DMS 273 treated with DMSO at 0.1 percent for 48 hours (cell line): ENCODE measurements at regions not wholly inside any gene's neighbourhood (a gene's known extent, or its start where the extent isn't known, plus 50 kb on each side); places are given as distances from the start of the nearest gene placed in this dataset.
"Not testable (repeated sequence)": the region's sequence is repeated elsewhere in the genome, so short reads cannot be mapped to it uniquely, and the experiment has no call there.

ENCODE experiments used
- DNase-seq: peaks from one replicate; lab custom pipeline; 2025; lab: John Stamatoyannopoulos, UW

DNA sequence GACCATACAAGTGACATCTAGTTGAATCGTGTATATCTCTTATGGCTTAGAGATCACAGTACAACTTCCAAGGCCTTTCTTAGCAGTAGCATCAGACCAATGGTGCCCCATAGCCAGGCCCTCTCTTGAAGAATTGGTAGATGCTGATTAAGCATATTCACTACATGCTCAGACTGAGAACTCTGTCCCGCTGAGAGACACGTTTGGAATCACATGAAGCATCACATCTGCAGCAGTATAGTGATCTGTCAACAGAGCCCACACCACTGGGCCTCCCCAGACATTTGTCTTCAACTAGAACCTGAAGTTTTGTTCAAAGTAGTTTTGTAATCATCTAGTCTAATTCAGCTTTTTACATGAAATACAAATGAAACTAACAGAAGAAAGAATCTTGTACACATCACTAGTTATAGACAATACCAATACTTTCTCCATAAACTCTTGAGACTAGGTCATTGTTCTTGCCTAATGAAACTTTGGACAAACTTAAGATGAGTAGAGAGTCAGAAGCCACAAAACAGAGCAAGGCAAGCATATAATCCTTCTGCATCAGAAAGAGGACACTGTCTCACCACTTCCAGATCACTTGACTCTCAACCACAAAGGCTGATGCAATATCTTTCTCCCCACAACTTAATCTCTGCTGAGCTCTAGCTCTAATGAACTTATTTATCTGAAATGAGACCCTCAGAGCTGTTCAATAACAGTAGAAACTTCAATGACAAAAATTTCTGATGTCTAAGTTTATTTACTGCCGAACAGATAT, 182.7 kb downstream of the TBX18 start:
- no peak for DNase-seq

DNA sequence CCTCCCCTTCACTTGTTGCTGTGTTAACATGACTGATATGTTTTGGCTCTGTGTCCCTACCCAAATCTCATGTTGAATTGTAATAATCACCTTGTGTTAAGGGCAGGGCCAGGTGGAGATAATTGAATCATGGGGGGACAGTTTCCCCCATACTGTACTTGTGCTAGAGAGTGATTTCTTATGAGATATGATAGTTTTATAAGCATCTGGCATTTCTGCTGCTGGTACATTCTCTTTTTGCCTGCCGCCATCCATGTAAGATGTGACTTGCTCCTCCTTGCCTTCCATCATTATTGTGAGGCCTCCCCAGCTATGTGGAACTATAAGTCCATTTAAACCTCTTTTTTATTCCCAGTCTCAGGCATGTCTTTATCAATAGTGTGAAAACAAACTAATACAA, 185.0 kb downstream of the TBX18 start:
- DNase-seq = no peak

DNA sequence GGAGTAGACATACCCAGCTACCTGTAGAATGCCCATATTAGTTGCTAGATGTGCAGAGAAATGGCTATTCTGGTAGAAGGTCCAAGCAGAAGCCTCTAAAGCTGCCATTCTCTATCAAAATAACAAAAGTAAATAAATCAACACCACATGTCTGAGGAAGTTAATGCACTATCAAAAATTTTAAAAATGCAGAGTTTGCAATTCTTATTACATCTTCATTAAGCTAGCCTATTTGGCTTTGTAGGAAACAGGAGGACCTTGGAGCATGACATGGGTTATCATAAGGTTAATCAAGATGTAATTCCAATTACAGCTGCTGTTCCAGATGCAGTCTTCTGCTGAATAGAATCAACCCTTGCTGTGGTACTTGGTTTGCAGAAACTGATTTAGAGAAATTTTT, 188.4 kb downstream of the TBX18 start:
- no peak for DNase-seq

DNA sequence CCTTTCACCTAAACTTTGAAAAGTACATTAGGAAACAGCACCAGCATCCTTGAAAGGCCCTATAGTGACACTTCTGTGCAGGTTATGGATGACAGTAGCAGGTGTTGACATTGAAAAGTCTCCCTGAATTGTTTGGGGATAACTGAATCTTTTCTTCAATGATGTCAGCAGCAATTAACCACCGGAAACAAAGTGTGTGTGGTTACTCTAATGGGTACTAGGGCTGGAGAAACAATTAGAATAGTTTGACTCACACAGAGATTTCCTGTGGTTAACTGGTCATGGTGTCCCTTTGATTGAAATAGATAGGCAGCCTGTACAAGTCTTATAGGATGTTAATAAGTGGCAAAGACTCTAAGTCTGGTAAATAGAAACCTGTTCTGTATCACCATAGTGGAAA, 189.1 kb downstream of the TBX18 start:
- DNase-seq = no peak

DNA sequence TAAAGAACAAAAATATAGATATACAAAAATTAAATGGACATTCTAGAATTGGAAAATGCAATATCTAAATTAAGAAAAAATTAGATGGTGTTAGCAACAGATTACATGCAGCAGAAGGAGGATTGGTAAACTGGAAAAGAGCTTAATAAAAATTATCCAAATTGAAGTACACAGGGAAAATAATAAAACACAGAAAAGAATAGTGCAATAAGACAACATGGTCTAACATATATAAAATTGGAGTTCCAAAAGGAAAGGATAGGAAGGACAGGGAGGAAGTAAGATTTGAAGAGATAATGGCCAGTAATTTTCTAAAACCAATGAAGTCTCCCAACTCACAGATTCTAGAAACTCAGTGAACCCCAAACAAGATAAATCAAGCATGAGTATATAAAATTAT, 194.5 kb downstream of the TBX18 start:
- DNase-seq = no peak

DNA sequence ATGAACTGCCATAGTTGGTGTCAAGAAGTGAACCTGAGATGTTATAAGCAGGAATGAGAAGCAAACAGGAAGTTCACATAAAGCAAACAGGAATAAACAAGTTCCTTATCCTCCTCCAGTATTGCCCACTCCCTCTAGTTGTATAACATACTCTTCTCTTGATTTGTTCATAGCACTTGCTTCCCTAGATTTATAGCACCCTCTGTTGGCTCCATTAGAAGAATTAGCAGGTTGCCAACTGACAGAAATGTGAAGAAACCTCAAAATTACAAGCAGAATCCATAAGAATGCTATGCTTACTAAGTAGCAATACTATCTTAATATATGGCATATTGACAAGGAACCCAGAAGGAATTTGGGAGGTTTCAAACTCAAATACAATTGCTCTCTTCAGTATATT, 195.4 kb downstream of the TBX18 start:
- no peak for DNase-seq

DNA sequence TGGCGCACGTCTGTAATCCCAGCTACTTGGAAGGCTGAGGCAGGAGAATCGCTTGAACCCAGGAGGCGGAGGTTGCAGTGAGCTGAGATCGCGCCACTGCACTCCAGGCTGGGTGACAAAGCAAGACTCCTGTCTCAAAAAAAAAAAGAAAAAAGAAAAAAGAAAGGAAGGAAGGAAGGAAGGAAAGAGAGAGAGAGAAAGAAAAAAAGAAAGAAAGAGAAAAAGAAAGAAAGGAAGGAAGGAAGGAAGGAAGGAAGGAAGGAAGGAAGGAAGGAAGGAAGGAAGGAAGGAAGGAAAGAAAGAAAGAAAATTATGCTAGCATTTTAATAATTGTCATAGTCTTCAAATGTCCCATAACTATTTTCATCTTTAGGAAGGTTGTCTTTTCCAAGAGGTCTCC, 198.7 kb downstream of the TBX18 start:
- DNase-seq = not testable (repeated sequence)

DNA sequence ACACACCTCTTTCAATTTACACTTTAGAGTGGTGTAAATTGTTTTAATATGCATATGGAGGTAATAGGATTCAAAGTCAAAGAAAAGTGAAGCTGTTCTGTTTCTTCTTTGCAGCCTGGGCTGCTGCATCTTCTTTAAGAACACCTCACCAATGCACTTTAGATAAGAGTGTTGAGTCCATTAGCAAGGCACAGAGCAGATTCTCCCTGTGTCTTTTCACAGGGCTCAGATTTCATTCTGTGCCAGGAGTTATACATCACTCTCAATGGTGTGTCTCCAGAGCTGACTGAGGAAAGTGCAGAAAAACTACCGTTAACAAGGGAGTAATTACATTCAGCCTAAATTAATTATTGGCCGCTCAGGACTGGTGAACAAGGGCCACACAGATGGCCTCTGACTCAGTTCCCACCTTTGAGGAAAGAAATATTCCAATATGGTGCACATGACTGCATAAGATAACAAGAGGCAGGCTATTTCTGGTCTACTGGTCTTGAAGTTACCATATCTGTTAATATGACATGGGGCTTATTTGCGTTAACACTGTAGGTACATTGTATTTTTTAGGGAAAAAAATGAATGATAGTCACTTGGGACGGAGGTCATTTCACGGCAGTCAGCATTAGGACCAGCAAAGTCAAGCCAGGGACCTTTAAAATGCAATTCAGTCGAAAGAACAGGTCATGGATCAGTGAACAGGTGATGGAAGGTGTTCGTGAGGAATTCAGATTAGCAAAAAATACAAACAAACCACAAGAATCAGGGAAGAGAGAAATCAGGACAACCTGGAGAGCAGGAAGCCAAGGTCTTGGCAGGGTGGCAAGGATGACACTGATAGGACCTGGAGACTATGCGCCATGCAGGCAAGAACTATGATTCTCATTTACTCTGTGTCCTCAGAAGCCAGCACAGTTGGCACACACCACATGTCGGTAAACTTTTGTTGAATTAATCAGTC, 203.7 kb downstream of the TBX18 start:
- no peak for DNase-seq

DNA sequence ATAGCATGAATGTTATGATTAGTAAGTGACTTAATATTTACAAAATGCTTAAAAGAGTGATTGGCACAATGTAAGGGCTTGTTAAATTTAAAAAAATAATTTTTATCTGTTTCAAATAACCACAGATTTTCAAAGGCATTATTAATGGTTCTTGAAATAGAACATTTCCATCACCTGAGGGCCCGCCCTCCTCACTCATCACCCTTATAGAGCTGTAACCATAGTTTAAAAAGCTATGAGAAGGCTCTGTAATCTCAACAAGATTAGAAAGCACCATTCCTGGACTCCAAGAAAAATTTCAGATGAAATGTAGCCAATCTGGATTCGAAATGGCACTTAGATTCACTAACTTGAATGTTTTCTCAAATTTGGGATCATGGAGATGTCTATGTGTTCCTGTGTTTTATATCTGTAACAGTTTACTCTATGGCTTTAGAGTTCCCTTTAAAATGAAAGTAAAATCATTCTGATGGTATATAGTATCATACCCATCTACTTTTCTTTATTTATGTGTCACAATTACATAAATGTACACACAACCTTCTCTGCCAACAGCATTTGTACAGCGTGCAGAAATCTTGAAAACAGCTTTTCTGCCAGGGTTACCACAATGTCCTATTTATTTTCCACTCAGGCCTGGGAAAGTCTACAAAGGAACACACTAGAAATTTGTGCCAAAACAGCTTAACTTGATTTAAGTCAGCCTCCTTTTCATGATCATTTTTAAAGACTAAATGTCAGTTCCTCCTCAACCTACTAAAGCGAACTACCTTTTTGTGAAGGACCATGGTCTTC, 207.7 kb downstream of the TBX18 start:
- no peak for DNase-seq

DNA sequence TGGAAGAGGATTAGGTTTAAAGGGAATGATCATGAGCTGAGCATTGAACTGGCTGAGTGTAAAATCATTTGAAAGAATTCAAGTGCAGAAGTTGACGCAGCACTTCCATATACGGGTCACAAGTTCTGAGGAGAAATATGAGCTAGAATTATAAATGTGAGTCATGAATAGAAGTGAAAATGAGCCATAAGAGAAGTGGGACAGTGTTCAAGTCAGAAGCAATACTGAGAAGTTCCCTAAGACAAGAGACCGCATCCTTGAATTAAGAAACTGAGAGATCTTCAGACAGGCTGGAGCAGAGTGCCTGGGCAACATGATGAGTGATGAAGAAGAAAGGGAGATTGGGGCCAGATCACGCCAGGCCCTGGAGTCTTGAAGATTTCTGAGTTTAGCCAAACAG, 209.7 kb downstream of the TBX18 start:
- DNase-seq = no peak

DNA sequence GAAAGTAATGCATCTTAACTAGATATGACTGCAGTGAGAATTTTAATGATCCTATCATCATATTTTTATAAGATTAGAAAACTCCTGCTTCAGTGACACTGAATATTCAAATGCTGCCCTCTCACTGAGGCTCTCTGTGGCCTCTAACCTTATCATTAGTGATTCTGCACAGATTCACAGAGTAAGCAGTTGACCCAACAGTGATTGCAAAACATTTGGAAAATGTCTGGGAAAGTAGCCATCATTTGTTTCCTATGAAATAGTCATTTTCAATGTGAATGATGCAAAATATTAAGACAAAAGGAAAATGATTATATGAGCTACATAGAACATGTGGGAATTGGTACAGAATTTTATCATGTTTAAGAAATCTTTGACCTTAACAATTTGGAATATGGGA, 210.3 kb downstream of the TBX18 start:
- no peak for DNase-seq

DNA sequence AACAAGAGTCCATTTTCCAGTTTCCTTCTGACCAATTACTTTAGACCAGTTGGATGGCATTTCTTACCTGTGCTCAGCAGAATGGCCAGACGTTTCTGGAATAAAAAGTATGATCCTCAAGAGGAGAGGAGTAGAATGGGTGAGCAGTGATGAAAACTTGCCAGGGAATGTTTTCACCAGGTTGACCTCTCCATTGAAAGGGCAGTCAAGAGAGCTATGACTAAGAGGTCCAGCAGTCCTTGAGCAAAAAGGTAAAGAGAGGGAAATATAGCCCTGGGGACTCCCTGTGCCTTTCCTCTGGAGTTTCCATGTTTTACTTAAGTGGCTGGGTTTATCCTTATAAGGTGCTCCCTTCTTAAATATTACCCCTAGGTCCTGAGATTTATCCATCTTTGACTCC, 210.9 kb downstream of the TBX18 start:
- no peak for DNase-seq

DNA sequence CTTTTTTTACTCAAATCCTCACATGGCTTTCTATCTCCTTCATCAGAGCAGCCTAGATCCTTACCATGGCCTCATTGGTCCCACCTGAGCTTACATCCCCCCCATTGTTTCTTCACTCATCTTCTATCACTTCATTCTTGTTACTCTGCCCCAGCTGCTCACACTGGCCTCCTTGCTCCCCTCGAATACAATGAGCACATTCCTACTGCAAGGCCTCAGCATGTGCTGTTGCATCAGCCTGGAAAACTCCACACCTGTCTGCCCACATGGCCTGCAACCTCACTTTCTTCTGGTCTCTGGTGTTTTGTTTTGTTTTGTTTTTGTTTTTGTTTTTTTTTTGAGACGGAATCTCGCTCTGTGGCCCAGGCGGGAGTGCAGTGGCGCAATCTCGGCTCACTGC, 212.6 kb downstream of the TBX18 start:
- no peak for DNase-seq

DNA sequence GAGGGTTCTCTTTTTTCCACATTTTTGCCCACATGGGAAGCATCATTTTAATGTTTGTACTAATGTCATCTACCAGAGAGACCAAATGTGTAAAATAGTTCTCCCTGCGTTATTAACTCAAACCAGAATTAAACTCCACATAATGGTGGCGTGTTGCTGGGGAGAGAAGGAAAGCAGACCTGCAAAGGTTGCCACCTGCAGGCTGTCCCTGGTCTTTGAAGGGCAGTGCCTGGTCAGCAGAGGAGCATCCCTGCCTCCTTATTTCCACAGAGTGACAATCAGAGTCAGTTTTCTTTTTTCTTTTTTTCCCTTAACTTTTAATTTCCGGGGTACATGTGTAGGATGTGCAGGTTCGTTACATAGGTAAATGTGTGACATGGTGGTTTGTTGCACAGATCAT, 214.5 kb downstream of the TBX18 start:
- DNase-seq = no peak

DNA sequence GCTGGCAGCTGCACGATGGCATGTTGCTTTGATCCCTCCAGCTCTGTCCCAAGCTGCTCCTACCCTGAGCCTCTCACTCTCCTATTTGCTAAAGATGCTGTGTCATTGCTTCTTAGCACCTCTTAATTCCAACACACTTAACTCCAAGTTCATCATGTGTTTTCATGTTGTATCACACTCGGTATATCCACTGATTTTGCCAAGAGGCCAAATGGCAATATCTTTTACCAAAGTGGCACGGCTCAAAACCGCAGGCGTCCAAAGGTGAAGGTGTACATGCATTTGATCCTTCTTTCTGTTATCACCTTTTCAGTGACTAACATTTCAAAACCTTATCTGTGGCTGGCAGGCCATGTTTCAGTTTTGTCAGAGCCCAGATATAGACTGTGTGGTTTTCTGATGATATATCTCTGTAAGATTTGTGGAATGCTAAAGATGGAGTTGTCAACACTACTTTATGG, 217.0 kb downstream of the TBX18 start:
- no peak for DNase-seq

DNA sequence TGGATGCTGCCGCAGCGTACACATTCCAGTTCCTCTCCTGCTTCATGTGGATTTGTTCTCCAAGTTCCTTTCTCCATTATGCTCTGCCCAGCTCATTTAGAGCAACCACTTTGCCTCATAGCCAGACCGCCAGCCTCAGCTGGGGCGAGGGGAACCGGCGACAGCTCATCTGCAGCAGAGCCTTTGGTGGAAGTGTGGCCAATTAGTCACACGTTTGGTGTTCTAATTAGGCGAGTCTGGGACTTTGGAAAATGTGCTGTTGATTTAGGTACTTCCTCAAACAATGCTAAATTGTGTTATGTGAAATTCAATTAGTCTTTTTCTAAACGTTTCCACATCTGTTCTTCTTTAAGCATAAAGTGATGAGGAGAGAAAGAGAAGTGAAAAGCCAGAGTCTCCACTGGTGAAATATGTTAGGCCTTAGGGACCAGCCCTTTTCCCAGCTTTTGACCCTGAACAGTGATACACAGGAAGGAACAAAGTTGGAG, 217.9 kb downstream of the TBX18 start:
- no peak for DNase-seq

DNA sequence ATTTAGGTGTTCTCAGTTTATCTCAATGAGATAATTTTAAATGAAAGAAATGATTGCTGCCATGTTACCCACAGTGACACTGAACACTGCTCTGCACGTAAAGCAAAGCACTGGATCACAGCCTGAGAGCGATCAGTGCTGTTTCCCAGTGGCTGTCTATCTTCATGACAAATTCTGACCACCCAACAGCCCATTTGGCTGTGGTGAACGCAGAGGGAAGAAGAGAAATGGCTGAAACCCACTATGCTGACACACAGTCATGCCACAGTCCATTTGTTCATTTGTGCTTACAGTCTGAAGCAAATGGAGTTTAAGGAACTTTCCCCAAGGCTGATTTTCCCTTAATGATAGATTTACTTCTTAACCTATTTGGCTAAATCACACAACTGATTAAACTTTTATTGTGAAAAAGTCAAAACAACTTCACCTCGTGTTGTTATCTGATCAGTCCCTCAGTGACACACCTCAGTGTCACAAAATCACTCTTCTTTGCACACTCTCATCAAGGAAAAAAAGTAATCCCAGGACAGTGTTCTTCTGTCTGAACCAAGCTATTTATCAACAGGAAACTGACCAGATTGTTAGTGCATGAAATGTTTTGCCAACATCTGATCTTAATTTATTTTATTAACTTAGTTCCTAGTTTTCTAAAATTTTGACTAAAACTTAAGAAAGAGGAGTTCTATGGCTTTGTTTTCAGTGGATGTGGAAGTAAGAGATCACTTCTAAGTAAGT, 225.1 kb downstream of the TBX18 start:
- no peak for DNase-seq

DNA sequence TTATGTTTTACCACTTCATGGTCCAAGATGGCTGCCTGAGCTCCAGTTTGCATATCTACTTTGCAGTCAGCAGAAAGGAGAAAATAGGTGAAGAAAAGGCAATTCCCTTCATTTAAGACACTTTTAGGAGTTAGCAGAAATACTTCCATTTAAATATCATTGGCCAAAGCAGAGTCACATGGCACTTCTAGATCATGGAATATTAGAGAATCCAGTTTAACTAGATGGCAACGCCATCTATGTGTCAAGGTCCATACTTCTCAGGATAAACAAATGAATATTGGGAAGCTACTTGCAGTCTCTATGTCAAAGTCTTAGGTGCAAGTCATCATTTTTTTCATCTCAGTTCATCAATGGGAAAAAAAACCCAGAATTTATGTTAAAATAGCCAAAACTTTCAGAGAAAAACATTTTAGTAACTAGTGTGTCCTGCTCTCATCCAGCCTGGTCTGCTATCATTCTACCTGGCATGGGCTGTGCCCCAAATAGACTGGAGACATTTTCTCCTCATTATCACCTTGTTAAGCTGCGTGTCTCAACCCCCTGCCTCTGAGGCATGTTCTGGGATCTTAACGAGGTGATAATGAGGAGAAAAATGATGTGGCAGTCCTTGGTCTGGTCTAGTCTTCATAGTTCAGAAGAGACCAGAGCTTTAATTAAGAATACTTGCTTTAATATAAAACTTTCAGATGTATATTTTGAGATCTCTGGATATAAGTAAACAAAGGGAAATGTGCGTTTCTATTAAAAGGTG, 227.3 kb downstream of the TBX18 start:
- DNase-seq = no peak

DNA sequence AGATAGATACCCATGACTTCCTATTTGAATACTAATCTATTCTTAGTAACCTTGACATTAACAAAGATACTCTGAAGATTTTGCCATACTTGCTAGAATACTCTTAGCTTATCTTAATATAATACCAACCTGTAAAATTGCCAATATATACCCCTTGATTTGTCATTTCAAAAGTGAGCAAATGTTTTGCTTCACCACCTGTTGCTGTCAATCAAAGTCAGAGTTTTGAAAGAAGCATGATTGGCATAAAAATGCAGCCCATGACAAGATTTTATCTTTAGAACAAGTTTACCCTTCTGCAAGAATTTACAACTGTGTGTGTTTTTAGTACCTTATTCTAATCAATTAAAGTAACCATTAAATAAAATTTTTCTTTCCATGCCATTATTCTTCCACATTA, 236.2 kb downstream of the TBX18 start:
- DNase-seq = no peak

DNA sequence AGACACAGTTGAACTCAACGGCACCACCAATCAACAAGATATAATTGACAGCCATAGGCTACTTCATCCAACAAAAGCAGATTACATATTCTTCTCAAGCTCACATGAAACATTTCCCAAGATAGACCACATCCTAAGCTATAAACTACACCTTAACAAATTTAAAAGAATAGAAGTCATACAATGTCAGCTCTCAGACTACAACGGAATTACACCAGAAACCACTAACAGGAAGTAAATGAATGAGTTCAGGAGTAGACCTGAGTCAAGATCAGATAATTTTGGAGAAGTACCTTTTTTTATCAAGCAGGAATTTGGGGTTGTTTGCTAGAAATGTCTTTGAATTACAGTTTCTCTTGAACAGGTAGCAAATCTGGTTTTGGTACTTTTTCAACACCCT, 237.8 kb downstream of the TBX18 start:
- DNase-seq = no peak

DNA sequence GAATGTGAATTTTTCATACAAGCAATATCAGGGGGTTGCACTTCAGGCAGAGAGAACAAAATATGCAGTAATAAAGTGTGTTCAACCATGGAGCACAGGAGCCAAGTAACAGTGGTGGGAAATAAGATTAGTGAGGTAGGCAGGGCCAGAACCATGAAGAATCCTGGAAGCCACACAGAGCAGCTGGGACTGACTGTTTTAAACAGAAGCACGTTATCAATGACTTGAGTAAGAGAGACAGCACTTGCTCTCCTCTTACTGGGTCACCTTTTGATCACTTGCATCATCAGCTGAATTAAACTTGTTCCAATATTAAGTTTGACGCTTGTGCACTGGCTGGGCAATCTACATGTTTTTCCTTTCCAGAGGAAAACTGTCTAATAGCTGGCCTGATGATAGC, 238.5 kb downstream of the TBX18 start:
- no peak for DNase-seq
